Heart left ventricle (tissue), 13 donors: ENCODE measurements at regions not wholly inside any gene's neighbourhood (a gene's known extent, or its start where the extent isn't known, plus 50 kb on each side); places are given as distances from the start of the nearest gene placed in this dataset.

Experiments
- CTCF ChIP-seq, 12 donors: fragments of 200-600 bp; sonication (generic) in 4 of 12; IDR thresholded peaks; one replicate each; pipeline versions ENCODE4 v1.5.0 to v1.8.0; 2018 to 2022; ENCODE audit warnings: antibody characterized with exemption in 12 of 12, mild to moderate bottlenecking in 5 of 12
- POLR2A ChIP-seq, 2 donors: fragments of 450-650 bp; IDR thresholded peaks; one replicate each; pipeline ENCODE4 v1.6.1; 2017; ENCODE audit warnings: antibody characterized with exemption in 2 of 2, mild to moderate bottlenecking in 2 of 2, moderate library complexity in 2 of 2
- donor health status: ischemic (EF 13 %, LVEDD 7.1; RV severe dilation, severe dysfunction).
- donor health status: DM: no; HTN: yes; CAD: no.
- donor health status: DM: no; HTN: no; CAD: no.
- donor health status: ischemic (EF 25% LVEDD 6.9; RV normal size, moderate dysfunction).
- donor health status: ischemic (EF 25% LVEDD 5.7; RV mildly dilated, moderate dysfunction).
- donor health status: ischemic (EF 35%, LVEDD 5.7; RV mildly dilated, moderate dysfunction).
- donor health status: nonischemic (EF 11% LVEDD 7.7; RV severe dilation, severe dysfunction).
- donor health status: DM: yes; HTN: yes; CAD: no.
- donor health status: PGD.
- donor health status: ischemic (EF 29% LVEDD 5.4; RV normal size, mild dysfunction).
- donor health status: nonischemic (EF 23%, LVEDD 6.1; RV moderate dilation, normal function).

- TF ChIP-seq CTCF (IDR thresholded peaks at IDR 0.05) (no peak), POLR2A (IDR thresholded peaks at IDR 0.05) (no peak)
These were observed 2006.1 kb upstream of the WWC1 start for GRCh38 chr5:166285361-166285760.
